Body of pancreas (tissue), 4 donors: ENCODE measurements at regions not wholly inside any gene's neighbourhood (a gene's known extent, or its start where the extent isn't known, plus 50 kb on each side); places are given as distances from the start of the nearest gene placed in this dataset.

Experiments
- POLR2A ChIP-seq, 3 donors: fragments of 450-650 bp; IDR thresholded peaks; one replicate each; pipeline ENCODE4 v1.6.1; 2016; ENCODE audit warnings: antibody characterized with exemption in 3 of 3, mild to moderate bottlenecking in 2 of 3
- TF ChIP-seq, protein P1 (sequence below), 7 experiments: fragments of 450-650 bp in 4 of 7; fragments of 200-600 bp in 3 of 7; sonication (generic) in 3 of 7; IDR thresholded peaks; one replicate each; pipeline ENCODE4 v1.5.1; 2016 to 2019; ENCODE audit warnings: antibody characterized with exemption in 7 of 7

DNA sequence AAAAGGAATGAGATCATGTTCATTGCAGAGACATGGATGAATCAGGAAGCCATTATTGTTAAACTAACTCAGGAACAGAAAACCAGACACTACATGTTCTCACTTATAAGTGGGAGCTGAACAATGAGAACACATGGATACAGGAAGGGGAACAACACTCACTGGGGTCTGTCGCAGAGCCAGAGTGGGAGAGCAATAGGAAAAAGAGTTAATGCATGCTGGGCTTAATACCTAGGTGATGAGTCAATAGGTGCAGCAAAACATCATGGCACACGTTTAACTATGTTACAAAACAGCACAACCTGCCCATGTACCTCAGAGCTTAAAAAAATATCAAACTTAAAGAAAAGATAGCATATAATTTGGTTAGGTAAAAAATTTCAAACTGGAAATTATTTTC, 281.4 kb downstream of the PABPC4L start:
- TF ChIP-seq, protein P1, sequence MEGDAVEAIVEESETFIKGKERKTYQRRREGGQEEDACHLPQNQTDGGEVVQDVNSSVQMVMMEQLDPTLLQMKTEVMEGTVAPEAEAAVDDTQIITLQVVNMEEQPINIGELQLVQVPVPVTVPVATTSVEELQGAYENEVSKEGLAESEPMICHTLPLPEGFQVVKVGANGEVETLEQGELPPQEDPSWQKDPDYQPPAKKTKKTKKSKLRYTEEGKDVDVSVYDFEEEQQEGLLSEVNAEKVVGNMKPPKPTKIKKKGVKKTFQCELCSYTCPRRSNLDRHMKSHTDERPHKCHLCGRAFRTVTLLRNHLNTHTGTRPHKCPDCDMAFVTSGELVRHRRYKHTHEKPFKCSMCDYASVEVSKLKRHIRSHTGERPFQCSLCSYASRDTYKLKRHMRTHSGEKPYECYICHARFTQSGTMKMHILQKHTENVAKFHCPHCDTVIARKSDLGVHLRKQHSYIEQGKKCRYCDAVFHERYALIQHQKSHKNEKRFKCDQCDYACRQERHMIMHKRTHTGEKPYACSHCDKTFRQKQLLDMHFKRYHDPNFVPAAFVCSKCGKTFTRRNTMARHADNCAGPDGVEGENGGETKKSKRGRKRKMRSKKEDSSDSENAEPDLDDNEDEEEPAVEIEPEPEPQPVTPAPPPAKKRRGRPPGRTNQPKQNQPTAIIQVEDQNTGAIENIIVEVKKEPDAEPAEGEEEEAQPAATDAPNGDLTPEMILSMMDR (IDR thresholded peaks at IDR 0.05), result no peak
- TF ChIP-seq POLR2A (IDR thresholded peaks at IDR 0.05), result no peak
